OCI-LY7 (cell line): ENCODE measurements at regions not wholly inside any gene's neighbourhood (a gene's known extent, or its start where the extent isn't known, plus 50 kb on each side); places are given as distances from the start of the nearest gene placed in this dataset.
"Not testable (repeated sequence)": the region's sequence is repeated elsewhere in the genome, so short reads cannot be mapped to it uniquely, and the experiment has no call there.

Experiments used
- BruUV-seq: library from RNA; stranded (reverse); fragments of 400-500 nt; replicated peaks from 2 replicates; lab custom pipeline; 2021; lab: Mats Ljungman, UMichigan
- CTCF ChIA-PET: fragments of 300-600 bp; sonication (Branson Sonifier 250); formaldehyde crosslinking; loops from one replicate; lab custom pipeline; 2022; ENCODE audit warnings: antibody characterized with exemption; ENCODE audit not compliant: unreplicated experiment; lab: Charles Lee
- POLR2A ChIA-PET: fragments of 300-600 bp; sonication (Branson Sonifier 250); formaldehyde crosslinking; loops from one replicate; lab custom pipeline; 2022; ENCODE audit warnings: antibody characterized with exemption; lab: Charles Lee
- DNase-seq: peaks from one replicate; pipeline ENCODE4 v3.0.0-alpha.2; 2015; ENCODE audit warnings: low spot score
- H2AFZ ChIP-seq: fragments of 200-600 bp; sonication (generic), shearing (Covaris generic); 2 replicates; pipeline ENCODE4 v1.6.1; 2014; ENCODE audit warnings: mild to moderate bottlenecking, antibody characterized with exemption, low read length, moderate library complexity
- H3K27ac ChIP-seq: fragments of 200-600 bp; sonication (generic); 2 replicates; pipeline ENCODE4 v1.5.1; 2014; ENCODE audit warnings: mixed run types, low read depth, mild to moderate bottlenecking, moderate library complexity, low read length, inconsistent platforms; ENCODE audit not compliant: poor library complexity, severe bottlenecking
- H3K36me3 ChIP-seq: fragments of 200-600 bp; sonication (generic); 2 replicates; pipeline ENCODE4 v1.6.1; 2014; ENCODE audit warnings: mild to moderate bottlenecking, antibody characterized with exemption, low read length, moderate library complexity, mixed read lengths; ENCODE audit not compliant: insufficient read depth
- H3K4me1 ChIP-seq: fragments of 200-600 bp; sonication (generic); 2 replicates; pipeline ENCODE4 v1.5.1; 2014; ENCODE audit warnings: mild to moderate bottlenecking, low read length; ENCODE audit not compliant: insufficient read depth, poor library complexity, severe bottlenecking
- H3K4me2 ChIP-seq: fragments of 200-600 bp; sonication (generic); 2 replicates; pipeline ENCODE4 v1.6.1; 2014; ENCODE audit warnings: mild to moderate bottlenecking, low read length
- H3K4me3 ChIP-seq: fragments of 200-600 bp; sonication (generic); 2 replicates; pipeline ENCODE4 v1.5.1; 2014; ENCODE audit warnings: mild to moderate bottlenecking, low read depth, low read length; ENCODE audit not compliant: poor library complexity, severe bottlenecking
- H3K79me2 ChIP-seq: fragments of 200-600 bp; sonication (generic); 2 replicates; pipeline ENCODE4 v1.6.1; 2016; ENCODE audit warnings: low read depth, mild to moderate bottlenecking, low read length, moderate library complexity, mixed read lengths; ENCODE audit not compliant: insufficient read depth
- H3K9me2 ChIP-seq: fragments of 200-600 bp; sonication (generic); 2 replicates; pipeline ENCODE4 v1.6.1; 2016; ENCODE audit warnings: mild to moderate bottlenecking, low read length, mixed read lengths; ENCODE audit not compliant: insufficient read depth
- H3K9me3 ChIP-seq: fragments of 200-600 bp; sonication (generic); 2 replicates; pipeline ENCODE4 v1.6.1; 2014; ENCODE audit warnings: mild to moderate bottlenecking, mixed run types, low read length, mixed read lengths
- H4K20me1 ChIP-seq: fragments of 200-600 bp; sonication (generic); 2 replicates; pipeline ENCODE4 v1.6.1; 2014; ENCODE audit warnings: mild to moderate bottlenecking, antibody characterized with exemption, low read length, moderate library complexity, mixed read lengths; ENCODE audit not compliant: insufficient read depth
- CTCF ChIP-seq: fragments of 200-600 bp; sonication (generic); conservative IDR thresholded peaks from 2 replicates; pipeline ENCODE4 v1.5.1; 2014; ENCODE audit warnings: mild to moderate bottlenecking, antibody characterized with exemption, low read length, moderate library complexity, mixed read lengths
- EZH2phosphoT487 ChIP-seq: fragments of 200-600 bp; sonication (generic); IDR thresholded peaks from 2 replicates; pipeline ENCODE4 v1.6.1; 2018; ENCODE audit warnings: low read depth, borderline replicate concordance, mild to moderate bottlenecking, mixed run types, antibody characterized with exemption, low read length, moderate library complexity, mixed read lengths
- intact Hi-C: fragments of 100-400 bp; cut with micrococcal nuclease; formaldehyde crosslinking; loops from one replicate; pipeline ENCODE4 v1.10.0; 2022; ENCODE audit not compliant: unreplicated experiment

- TF ChIP-seq EZH2phosphoT487 (no peak), CTCF (no peak)
- DNase-seq = no peak
- ChIA-PET POLR2A (no interaction called here), CTCF (no interaction called here)
- no peak overlapping the region for H3K4me3 ChIP-seq
- no peaks in the 10 kb centered on the region for H3K9me3 ChIP-seq
- no peaks in the 10 kb centered on the region for H3K4me1 ChIP-seq
- no peaks in the 10 kb centered on the region for H3K36me3 ChIP-seq
- no peaks in the 10 kb centered on the region for H3K79me2 ChIP-seq
- intact Hi-C loops = no loop called here
- no peak overlapping the region for H3K4me2 ChIP-seq
- no TSS peak for BruUV-seq
- H4K20me1 ChIP-seq = no peaks in the 10 kb centered on the region
- no peak overlapping the region for H3K27ac ChIP-seq
- H2AFZ ChIP-seq = no peak overlapping the region
- H3K9me2 ChIP-seq = no peaks in the 10 kb centered on the region
These were observed 159.1 kb downstream of the LNPK start for GRCh38 chr2:175842996-175843395.

- H3K27ac ChIP-seq, H3K36me3 ChIP-seq, H2AFZ ChIP-seq, H3K4me3 ChIP-seq, H3K79me2 ChIP-seq, CTCF ChIA-PET, DNase-seq, H3K4me2 ChIP-seq, H3K9me3 ChIP-seq, H3K9me2 ChIP-seq, BruUV-seq, H4K20me1 ChIP-seq, H3K4me1 ChIP-seq, intact Hi-C loops, POLR2A ChIA-PET: not testable (repeated sequence)
These were observed 161.3 kb downstream of the LNPK start for GRCh38 chr2:175840765-175841164.

GRCh38 chr2:175840256-175840655 lies 161.8 kb downstream of the LNPK start:
- H3K27ac ChIP-seq = no peak overlapping the region
- no peaks in the 10 kb centered on the region for H3K79me2 ChIP-seq
- no peak overlapping the region for H3K4me3 ChIP-seq
- H3K4me2 ChIP-seq = no peak overlapping the region
- ChIA-PET CTCF (no interaction called here), POLR2A (no interaction called here)
- no TSS peak for BruUV-seq
- no peaks in the 10 kb centered on the region for H3K9me2 ChIP-seq
- H3K36me3 ChIP-seq = no peaks in the 10 kb centered on the region
- no peaks in the 10 kb centered on the region for H3K9me3 ChIP-seq
- no peak overlapping the region for H2AFZ ChIP-seq
- TF ChIP-seq EZH2phosphoT487 (no peak), CTCF (no peak)
- no peak for DNase-seq
- no peaks in the 10 kb centered on the region for H4K20me1 ChIP-seq
- intact Hi-C loops = no loop called here
- no peaks in the 10 kb centered on the region for H3K4me1 ChIP-seq
